GM12891 (cell line): ENCODE measurements at regions not wholly inside any gene's neighbourhood (a gene's known extent, or its start where the extent isn't known, plus 50 kb on each side); places are given as distances from the start of the nearest gene placed in this dataset.
"Not testable (repeated sequence)": the region's sequence is repeated elsewhere in the genome, so short reads cannot be mapped to it uniquely, and the experiment has no call there.

Experiments
- DNase-seq: peaks from one replicate; pipeline ENCODE4 v3.0.0; 2011; ENCODE audit warnings: low spot score; ENCODE audit not compliant: insufficient read length
- FAIRE-seq: peaks from 2 replicates; lab custom pipeline; 2011; peaks lifted over from hg19 to GRCh38; lab: Jason Lieb, UNC
- PAX5 ChIP-seq: IDR thresholded peaks from 2 replicates; pipeline ENCODE4 v1.6.1; 2011; ENCODE audit warnings: low read length, moderate library complexity, mild to moderate bottlenecking; ENCODE audit not compliant: insufficient read depth, severe bottlenecking
- POLR2A ChIP-seq: IDR thresholded peaks from 2 replicates; pipeline ENCODE4 v1.6.1; 2011; ENCODE audit warnings: low read depth, low read length, control low read depth
- POLR2AphosphoS5 ChIP-seq: IDR thresholded peaks from 2 replicates; pipeline ENCODE4 v1.6.1; 2011; ENCODE audit warnings: low read depth, low read length, control low read depth
- POU2F2 ChIP-seq: IDR thresholded peaks from 2 replicates; pipeline ENCODE4 v1.6.1; 2011; ENCODE audit warnings: low read depth, mild to moderate bottlenecking, control low read depth, low read length, moderate library complexity
- SPI1 ChIP-seq: IDR thresholded peaks from 2 replicates; pipeline ENCODE4 v1.6.1; 2011; ENCODE audit warnings: low read depth, low read length, control low read depth
- TAF1 ChIP-seq: IDR thresholded peaks from 2 replicates; pipeline ENCODE4 v1.6.1; 2011; ENCODE audit warnings: low read depth, low read length, control low read depth

GRCh38 chr1:178603926-178604325, 91.0 kb downstream of the TEX35 start:
- no peak for TF ChIP-seq TAF1
- no peak for TF ChIP-seq PAX5
- no peak for TF ChIP-seq POLR2AphosphoS5
- no peak for TF ChIP-seq SPI1
- no peak for TF ChIP-seq POLR2A
- no peak for TF ChIP-seq POU2F2
- DNase-seq (no peak), FAIRE-seq (no peak)

GRCh38 chr1:178606839-178607238, 93.9 kb downstream of the TEX35 start:
- no peak for TF ChIP-seq PAX5
- FAIRE-seq (no peak), DNase-seq (no peak)

- no peak for TF ChIP-seq POLR2AphosphoS5
- no peak for TF ChIP-seq TAF1
- peak; percentile 82 for TF ChIP-seq POU2F2
- TF ChIP-seq PAX5, result peak; percentile 13
- TF ChIP-seq SPI1, result peak; percentile 38
- no peak for TF ChIP-seq POLR2A
- FAIRE-seq (peak; percentile 69), DNase-seq (no peak)
Measured at GRCh38 chr1:178607718-178608408, 95.0 kb downstream of the TEX35 start.

- TF ChIP-seq POLR2A (no peak), PAX5 (no peak), TAF1 (no peak), POU2F2 (no peak), SPI1 (no peak), POLR2AphosphoS5 (no peak)
- no peak for DNase-seq
- no peak for FAIRE-seq
Measured at GRCh38 chr1:178609015-178609414, 96.1 kb downstream of the TEX35 start.

GRCh38 chr1:178610690-178611410, 97.9 kb downstream of the TEX35 start:
- DNase-seq, FAIRE-seq: not testable (repeated sequence)

GRCh38 chr1:178612261-178612660, 99.4 kb downstream of the TEX35 start:
- TF ChIP-seq SPI1 (no peak), POLR2A (no peak)
- FAIRE-seq (no peak), DNase-seq (no peak)

GRCh38 chr1:178613271-178613945, 100.5 kb downstream of the TEX35 start:
- DNase-seq (no peak), FAIRE-seq (no peak)
- no peak for TF ChIP-seq POLR2A
- TF ChIP-seq SPI1, result no peak
- no peak for TF ChIP-seq TAF1
- TF ChIP-seq POU2F2, result no peak
- no peak for TF ChIP-seq PAX5
- TF ChIP-seq POLR2AphosphoS5, result no peak

GRCh38 chr1:178614286-178614685, 101.4 kb downstream of the TEX35 start:
- DNase-seq (no peak), FAIRE-seq (no peak)

GRCh38 chr1:178619042-178619927, 105.8 kb upstream of the RALGPS2 start:
- FAIRE-seq, result no peak
- no peak for DNase-seq
- TF ChIP-seq SPI1 (no peak), POLR2AphosphoS5 (no peak), TAF1 (no peak), POU2F2 (no peak), POLR2A (no peak), PAX5 (no peak)

More at GRCh38 chr1:178614286-178614685, 101.4 kb downstream of the TEX35 start:
- no peak for TF ChIP-seq POU2F2
- TF ChIP-seq TAF1, result no peak
- TF ChIP-seq PAX5, result no peak
- TF ChIP-seq SPI1, result no peak
- no peak for TF ChIP-seq POLR2AphosphoS5
- no peak for TF ChIP-seq POLR2A
